DMS 273 (cell line): ENCODE measurements at regions not wholly inside any gene's neighbourhood (a gene's known extent, or its start where the extent isn't known, plus 50 kb on each side); places are given as distances from the start of the nearest gene placed in this dataset.
"Not testable (repeated sequence)": the region's sequence is repeated elsewhere in the genome, so short reads cannot be mapped to it uniquely, and the experiment has no call there.

ENCODE experiments used
- DNase-seq: peaks from one replicate; lab custom pipeline; 2025; ENCODE audit not compliant: unreplicated experiment; lab: John Stamatoyannopoulos, UW

- no peak for DNase-seq
These were observed 117.5 kb upstream of the MEIS1 start for GRCh38 chr2:66317268-66317890.

GRCh38 chr2:66306483-66306882, 128.4 kb upstream of the MEIS1 start:
- DNase-seq = no peak

- DNase-seq = peak; percentile 53
These were observed 129.2 kb upstream of the MEIS1 start for GRCh38 chr2:66305718-66306117.

- no peak for DNase-seq
These were observed 131.5 kb upstream of the MEIS1 start for GRCh38 chr2:66303471-66303870.

GRCh38 chr2:66301767-66302140, 133.2 kb upstream of the MEIS1 start:
- no peak for DNase-seq

- DNase-seq = peak; percentile 3
These were observed 133.7 kb upstream of the MEIS1 start for GRCh38 chr2:66301022-66301766.

GRCh38 chr2:66283787-66284186, 151.1 kb upstream of the MEIS1 start:
- no peak for DNase-seq

- DNase-seq = no peak
These were observed 152.9 kb upstream of the MEIS1 start for GRCh38 chr2:66281980-66282379.

GRCh38 chr2:66279024-66279423, 155.9 kb upstream of the MEIS1 start:
- DNase-seq = no peak

- peak; percentile 1 for DNase-seq
These were observed 158.9 kb upstream of the MEIS1 start for GRCh38 chr2:66275984-66276383.

- DNase-seq = no peak
These were observed 160.9 kb upstream of the MEIS1 start for GRCh38 chr2:66273933-66274490.

- no peak for DNase-seq
These were observed 162.2 kb upstream of the MEIS1 start for GRCh38 chr2:66272751-66273150.

- DNase-seq = no peak
These were observed 163.1 kb upstream of the MEIS1 start for GRCh38 chr2:66271777-66272176.

GRCh38 chr2:66270247-66270646, 164.7 kb upstream of the MEIS1 start:
- DNase-seq = no peak

- no peak for DNase-seq
These were observed 165.8 kb upstream of the MEIS1 start for GRCh38 chr2:66269166-66269565.

GRCh38 chr2:66268756-66269155, 166.2 kb upstream of the MEIS1 start:
- DNase-seq = no peak

GRCh38 chr2:66264354-66264753, 170.6 kb upstream of the MEIS1 start:
- DNase-seq = no peak

GRCh38 chr2:66255867-66256266, 179.1 kb upstream of the MEIS1 start:
- DNase-seq = no peak

- DNase-seq = no peak
These were observed 179.8 kb upstream of the MEIS1 start for GRCh38 chr2:66255136-66255535.

GRCh38 chr2:66253066-66253465, 181.9 kb upstream of the MEIS1 start:
- no peak for DNase-seq

- no peak for DNase-seq
These were observed 182.8 kb upstream of the MEIS1 start for GRCh38 chr2:66252109-66252508.

GRCh38 chr2:66251573-66251972, 183.4 kb upstream of the MEIS1 start:
- DNase-seq = no peak

- DNase-seq = not testable (repeated sequence)
These were observed 185.8 kb upstream of the MEIS1 start for GRCh38 chr2:66249089-66249488.
